Kidney capillary endothelial cell (primary cell): ENCODE measurements at regions not wholly inside any gene's neighbourhood (a gene's known extent, or its start where the extent isn't known, plus 50 kb on each side); places are given as distances from the start of the nearest gene placed in this dataset.
A peak's percentile ranks its signal among the peaks of the same experiment; 100 is the strongest.

Source experiments
- DNase-seq: peaks from one replicate; pipeline ENCODE4 v3.0.0-alpha.2; 2018; ENCODE audit warnings: low spot score

GRCh38 chr4:123323998-123324397 lies 72.6 kb upstream of the SPRY1 start:
- no peak for DNase-seq

- no peak for DNase-seq
Measured at GRCh38 chr4:123325241-123325681, 71.3 kb upstream of the SPRY1 start.

GRCh38 chr4:123327346-123327745 lies 69.2 kb upstream of the SPRY1 start:
- DNase-seq = no peak

GRCh38 chr4:123327846-123328429 lies 68.7 kb upstream of the SPRY1 start:
- no peak for DNase-seq

- no peak for DNase-seq
Measured at GRCh38 chr4:123338715-123339114, 57.9 kb upstream of the SPRY1 start.

GRCh38 chr4:123339507-123340380 lies 56.9 kb upstream of the SPRY1 start:
- no peak for DNase-seq

- peak; percentile 96 for DNase-seq
Measured at GRCh38 chr4:123340381-123340701, 56.3 kb upstream of the SPRY1 start.

- no peak for DNase-seq
Measured at GRCh38 chr4:123342498-123342897, 54.1 kb upstream of the SPRY1 start.

GRCh38 chr4:123343400-123344041 lies 53.1 kb upstream of the SPRY1 start:
- peak; percentile 78 for DNase-seq

- no peak for DNase-seq
Measured at GRCh38 chr4:123345137-123345934, 51.3 kb upstream of the SPRY1 start.

- DNase-seq = no peak
Measured at GRCh38 chr4:123345935-123346300, 50.7 kb upstream of the SPRY1 start.

GRCh38 chr4:123346330-123346940 lies 50.2 kb upstream of the SPRY1 start:
- DNase-seq = no peak
